HG02981 (cell line): ENCODE measurements at regions not wholly inside any gene's neighbourhood (a gene's known extent, or its start where the extent isn't known, plus 50 kb on each side); places are given as distances from the start of the nearest gene placed in this dataset.
"Not testable (repeated sequence)": the region's sequence is repeated elsewhere in the genome, so short reads cannot be mapped to it uniquely, and the experiment has no call there.

Experiments used
- ATAC-seq: cut with Tn5 transposase; IDR thresholded peaks from one replicate; pipeline ENCODE4 v1.9.1; 2021; ENCODE audit warnings: mild to moderate bottlenecking, moderate library complexity; ENCODE audit not compliant: unreplicated experiment

GRCh38 chr11:98061858-98062257 lies 958.9 kb upstream of the CNTN5 start:
- ATAC-seq = no peak

- ATAC-seq = no peak
Observed at GRCh38 chr11:98062714-98063113, 958.0 kb upstream of the CNTN5 start.

- ATAC-seq = no peak
Observed at GRCh38 chr11:98068251-98068650, 952.5 kb upstream of the CNTN5 start.

- not testable (repeated sequence) for ATAC-seq
Observed at GRCh38 chr11:98069147-98069546, 951.6 kb upstream of the CNTN5 start.

- no peak for ATAC-seq
Observed at GRCh38 chr11:98069861-98070260, 950.9 kb upstream of the CNTN5 start.

- no peak for ATAC-seq
Observed at GRCh38 chr11:98090861-98091505, 929.8 kb upstream of the CNTN5 start.

- no peak for ATAC-seq
Observed at GRCh38 chr11:98099371-98099770, 921.4 kb upstream of the CNTN5 start.

- no peak for ATAC-seq
Observed at GRCh38 chr11:98100689-98101088, 920.1 kb upstream of the CNTN5 start.

- no peak for ATAC-seq
Observed at GRCh38 chr11:98101329-98101728, 919.4 kb upstream of the CNTN5 start.

GRCh38 chr11:98104249-98104648 lies 916.5 kb upstream of the CNTN5 start:
- no peak for ATAC-seq

GRCh38 chr11:98107736-98108135 lies 913.0 kb upstream of the CNTN5 start:
- ATAC-seq = no peak

GRCh38 chr11:98110030-98110429 lies 910.7 kb upstream of the CNTN5 start:
- no peak for ATAC-seq

- no peak for ATAC-seq
Observed at GRCh38 chr11:98115873-98116272, 904.9 kb upstream of the CNTN5 start.

- no peak for ATAC-seq
Observed at GRCh38 chr11:98130117-98130625, 890.6 kb upstream of the CNTN5 start.

GRCh38 chr11:98136357-98136756 lies 884.4 kb upstream of the CNTN5 start:
- no peak for ATAC-seq

- no peak for ATAC-seq
Observed at GRCh38 chr11:98137437-98137836, 883.3 kb upstream of the CNTN5 start.

GRCh38 chr11:98143661-98144060 lies 877.1 kb upstream of the CNTN5 start:
- ATAC-seq = no peak

- ATAC-seq = no peak
Observed at GRCh38 chr11:98153752-98154151, 867.0 kb upstream of the CNTN5 start.

GRCh38 chr11:98155696-98156095 lies 865.1 kb upstream of the CNTN5 start:
- no peak for ATAC-seq

GRCh38 chr11:98177925-98178324 lies 842.8 kb upstream of the CNTN5 start:
- no peak for ATAC-seq

- no peak for ATAC-seq
Observed at GRCh38 chr11:98180511-98180910, 840.2 kb upstream of the CNTN5 start.

- no peak for ATAC-seq
Observed at GRCh38 chr11:98180921-98181320, 839.8 kb upstream of the CNTN5 start.

- no peak for ATAC-seq
Observed at GRCh38 chr11:98183034-98183433, 837.7 kb upstream of the CNTN5 start.
